ENCODE measurements at regions not wholly inside any gene's neighbourhood (a gene's known extent, or its start where the extent isn't known, plus 50 kb on each side); places are given as distances from the start of the nearest gene placed in this dataset.
"Not testable (repeated sequence)": the region's sequence is repeated elsewhere in the genome, so short reads cannot be mapped to it uniquely, and the experiment has no call there.

DNA sequence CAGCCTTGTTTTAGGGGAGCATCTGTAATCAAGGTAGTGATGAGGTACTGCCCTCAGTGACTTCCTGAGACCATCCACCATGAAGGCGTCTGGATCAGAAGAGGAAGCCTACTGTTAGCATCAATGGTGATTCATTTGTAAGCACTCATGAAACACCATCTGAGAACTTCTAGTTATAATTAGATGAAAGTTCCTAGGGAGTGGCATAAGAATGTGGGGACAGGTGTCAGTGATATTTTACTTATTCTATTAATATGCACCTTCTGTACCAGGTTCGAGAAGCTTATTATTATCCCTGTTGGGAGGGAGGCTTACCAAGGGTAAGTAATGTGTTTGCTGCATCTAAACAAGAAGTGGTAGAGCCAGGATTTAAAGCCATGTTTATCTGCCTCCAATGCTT lies 295.8 kb upstream of the TBL1XR1 start:
- no peak for DNase-seq (ENCODE audit: low read depth in 1 of 2, low spot score in 1 of 2)

DNA sequence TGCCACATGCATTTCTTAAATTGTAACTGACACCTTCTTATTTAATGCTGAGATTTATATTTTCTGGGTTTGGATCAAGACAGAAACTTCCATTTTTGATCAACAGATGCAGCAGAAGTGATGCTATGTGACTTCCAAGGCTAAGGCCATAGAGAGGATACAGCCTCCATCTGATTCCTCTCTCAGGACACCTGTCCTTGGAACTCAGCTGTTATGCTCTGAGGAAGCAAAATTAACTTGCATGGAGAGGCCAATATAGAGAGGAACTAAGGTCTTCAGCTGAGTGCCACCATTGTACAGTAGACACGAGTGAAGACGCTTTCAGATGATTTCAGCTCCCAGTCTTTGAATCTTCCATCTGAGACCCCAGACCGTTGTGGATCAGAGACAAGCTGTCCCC lies 296.9 kb upstream of the TBL1XR1 start:
- DNase-seq (ENCODE audit: low read depth in 1 of 2, low spot score in 1 of 2) = no peak

DNA sequence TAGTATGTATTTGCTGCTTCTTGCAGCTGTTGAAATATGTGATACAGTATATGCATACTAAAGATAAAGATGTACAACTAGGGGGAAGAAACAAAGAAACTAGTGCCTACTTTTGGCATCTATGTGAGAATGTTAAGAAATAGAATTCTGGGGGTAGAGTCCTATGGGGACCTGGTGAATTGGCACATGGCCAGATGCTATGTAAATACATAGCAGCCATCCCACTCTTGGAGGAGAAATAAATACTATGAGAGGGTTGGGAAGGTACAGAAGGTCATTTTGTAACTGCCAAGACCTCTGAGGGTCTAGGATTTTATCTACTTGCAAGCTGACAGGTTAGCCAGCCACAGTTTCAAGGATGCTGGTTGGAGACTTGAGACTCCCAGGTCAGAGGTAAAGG lies 298.3 kb upstream of the TBL1XR1 start:
- DNase-seq (ENCODE audit: low read depth in 1 of 2, low spot score in 1 of 2) = no peak

DNA sequence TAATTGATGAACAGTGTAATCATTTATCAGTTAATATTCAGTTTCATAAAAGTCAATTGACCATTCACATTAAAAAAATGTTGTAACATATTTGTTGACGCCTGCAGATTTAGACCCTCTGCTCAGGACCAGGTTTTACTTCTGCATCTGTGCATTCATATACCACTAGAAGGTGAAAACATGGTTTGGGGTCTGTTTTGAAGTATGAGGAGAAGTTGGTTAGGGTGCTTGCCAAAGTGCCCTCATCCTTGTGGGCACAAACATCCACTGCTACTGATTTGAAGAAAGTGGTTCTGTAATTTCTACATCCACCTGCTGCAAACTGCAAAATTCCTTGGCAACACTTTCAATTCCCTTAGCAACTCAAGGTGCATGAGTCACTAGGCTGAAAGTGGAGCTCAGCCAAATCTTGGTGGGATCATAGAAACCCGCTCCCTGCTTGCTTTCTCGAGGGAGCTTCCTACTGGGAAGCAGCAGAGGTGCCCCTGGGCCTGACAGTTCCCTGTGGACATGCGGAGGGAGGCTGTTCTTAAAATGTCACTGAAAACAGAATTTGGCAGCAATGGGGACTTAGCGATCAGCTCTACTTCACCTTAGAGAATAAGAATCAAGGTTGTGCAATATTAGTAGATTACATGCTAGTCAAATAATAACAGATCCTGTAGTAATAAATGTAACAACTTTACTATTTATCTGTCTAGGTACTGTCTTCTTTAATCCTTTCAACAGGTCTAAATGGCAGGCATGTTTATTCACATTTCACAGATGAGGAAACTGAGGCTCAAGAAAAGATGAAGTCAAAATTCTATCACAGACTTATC lies 301.0 kb upstream of the TBL1XR1 start:
- no peak for DNase-seq (ENCODE audit: low read depth in 1 of 2, low spot score in 1 of 2)

DNA sequence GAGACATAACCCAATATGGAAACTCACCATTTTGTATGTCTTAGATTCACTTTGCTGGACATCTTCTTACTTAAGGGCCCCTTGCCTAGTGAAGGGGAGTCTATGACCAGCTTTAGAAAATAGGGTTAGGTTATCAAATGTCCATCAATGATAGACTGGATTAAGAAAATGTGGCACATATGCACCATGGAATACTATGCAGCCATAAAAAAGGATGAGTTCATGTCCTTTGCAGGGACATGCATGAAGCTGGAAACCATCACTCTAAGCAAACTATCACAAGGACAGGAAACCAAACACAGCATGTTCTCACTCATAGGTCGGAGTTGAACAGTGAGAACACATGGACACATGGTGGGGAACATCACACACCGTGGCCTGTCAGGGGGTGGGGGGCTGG lies 301.8 kb upstream of the TBL1XR1 start:
- not testable (repeated sequence) for DNase-seq (ENCODE audit: low read depth in 1 of 2, low spot score in 1 of 2)

DNA sequence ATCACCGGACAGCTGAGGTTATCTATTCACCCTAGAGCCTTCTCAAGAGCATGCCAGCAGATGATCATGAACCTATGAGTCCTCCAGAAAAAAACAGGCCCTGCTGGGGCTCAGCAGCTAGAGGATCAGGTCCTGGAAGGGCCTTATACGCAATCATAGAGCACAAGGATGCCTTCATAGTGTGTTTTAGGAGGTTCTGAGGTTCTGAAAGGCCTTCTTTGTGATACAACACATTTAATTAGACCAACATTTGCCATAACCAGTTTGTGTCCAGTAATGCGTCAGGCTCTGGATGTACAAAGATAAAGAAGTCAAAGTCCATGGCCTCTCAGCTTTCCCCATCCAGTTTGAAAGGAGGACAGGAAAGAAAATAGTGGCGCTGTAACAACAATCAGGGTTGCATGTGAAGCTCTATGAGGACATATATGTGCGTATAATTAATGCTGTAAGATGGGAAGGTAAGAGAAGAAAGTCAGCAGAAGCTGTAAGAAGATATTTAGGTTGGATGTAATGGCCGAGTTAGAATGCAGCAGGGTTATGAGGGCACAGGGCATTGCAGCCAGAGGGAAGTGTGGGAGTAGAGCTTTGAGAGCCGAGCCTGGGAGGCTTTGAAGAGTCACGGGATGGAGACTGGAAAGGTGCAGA lies 302.6 kb upstream of the TBL1XR1 start:
- no peak for DNase-seq (ENCODE audit: low read depth in 1 of 2, low spot score in 1 of 2)

DNA sequence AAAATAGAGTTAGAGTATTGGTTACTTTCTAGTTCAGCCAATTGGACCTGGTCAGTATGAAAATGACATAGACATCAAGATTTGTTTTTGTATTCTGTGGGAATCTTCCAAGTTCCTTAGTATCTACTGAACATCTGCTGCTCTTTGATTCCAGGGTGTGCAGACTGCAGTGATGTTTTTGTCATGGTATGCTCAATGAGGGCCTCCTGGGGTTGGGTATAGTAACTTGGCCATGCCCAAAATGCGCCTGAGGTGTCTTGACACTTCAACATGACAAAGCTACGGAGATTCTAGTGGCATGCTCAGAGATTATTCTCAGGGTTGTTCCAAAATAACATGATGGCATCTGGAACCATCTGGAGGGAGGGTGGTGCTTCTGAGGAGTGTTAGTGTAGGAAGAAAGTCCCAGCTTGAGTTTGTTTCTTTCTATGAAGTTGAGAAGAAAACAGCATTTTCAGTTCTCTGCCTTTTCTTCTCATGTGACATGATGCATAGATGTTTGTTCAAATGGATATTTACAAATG lies 313.5 kb upstream of the TBL1XR1 start:
- DNase-seq (ENCODE audit: low read depth in 1 of 2, low spot score in 1 of 2) = no peak

DNA sequence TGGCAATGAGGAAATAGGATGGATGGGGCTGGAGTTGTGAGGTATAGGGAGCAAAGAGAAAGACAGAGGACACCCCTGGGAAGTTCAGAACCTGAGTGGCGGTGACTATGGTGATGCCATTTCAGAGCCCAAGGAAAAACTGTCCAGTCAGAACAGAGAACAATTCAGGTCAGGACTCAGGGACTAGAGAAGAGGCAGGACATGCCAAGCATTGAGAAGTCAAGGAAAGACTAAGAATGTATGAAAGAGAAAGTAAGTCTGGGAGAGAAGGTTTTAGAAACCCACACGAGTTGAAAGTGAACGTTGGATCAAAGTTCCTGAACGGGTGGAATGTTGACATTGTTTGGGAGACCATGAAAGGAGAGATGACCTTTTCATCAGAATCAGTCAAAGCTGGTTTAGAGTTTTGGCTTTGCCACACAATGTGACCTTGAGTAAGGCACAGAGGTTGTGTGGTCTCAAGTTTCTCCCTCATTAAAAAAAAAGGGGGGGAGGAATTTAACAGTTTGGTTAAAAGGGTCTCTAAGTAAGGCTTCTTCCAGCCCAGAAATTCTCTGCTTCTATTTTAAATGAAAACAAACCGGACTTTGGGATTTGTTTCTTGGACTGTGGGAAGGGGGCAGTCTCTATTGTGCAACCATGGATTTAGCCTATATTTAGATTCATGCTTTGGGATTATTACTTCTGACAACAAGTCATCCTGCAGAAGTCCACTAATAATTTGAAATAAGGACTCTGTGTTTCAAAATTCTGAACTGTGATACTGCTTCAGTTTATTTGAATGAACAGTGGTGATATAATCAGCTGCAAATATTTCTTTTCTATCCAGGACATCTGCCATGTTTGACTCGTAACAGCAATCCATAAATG lies 315.9 kb upstream of the TBL1XR1 start:
- DNase-seq (ENCODE audit: low read depth in 1 of 2, low spot score in 1 of 2) = no peak

DNA sequence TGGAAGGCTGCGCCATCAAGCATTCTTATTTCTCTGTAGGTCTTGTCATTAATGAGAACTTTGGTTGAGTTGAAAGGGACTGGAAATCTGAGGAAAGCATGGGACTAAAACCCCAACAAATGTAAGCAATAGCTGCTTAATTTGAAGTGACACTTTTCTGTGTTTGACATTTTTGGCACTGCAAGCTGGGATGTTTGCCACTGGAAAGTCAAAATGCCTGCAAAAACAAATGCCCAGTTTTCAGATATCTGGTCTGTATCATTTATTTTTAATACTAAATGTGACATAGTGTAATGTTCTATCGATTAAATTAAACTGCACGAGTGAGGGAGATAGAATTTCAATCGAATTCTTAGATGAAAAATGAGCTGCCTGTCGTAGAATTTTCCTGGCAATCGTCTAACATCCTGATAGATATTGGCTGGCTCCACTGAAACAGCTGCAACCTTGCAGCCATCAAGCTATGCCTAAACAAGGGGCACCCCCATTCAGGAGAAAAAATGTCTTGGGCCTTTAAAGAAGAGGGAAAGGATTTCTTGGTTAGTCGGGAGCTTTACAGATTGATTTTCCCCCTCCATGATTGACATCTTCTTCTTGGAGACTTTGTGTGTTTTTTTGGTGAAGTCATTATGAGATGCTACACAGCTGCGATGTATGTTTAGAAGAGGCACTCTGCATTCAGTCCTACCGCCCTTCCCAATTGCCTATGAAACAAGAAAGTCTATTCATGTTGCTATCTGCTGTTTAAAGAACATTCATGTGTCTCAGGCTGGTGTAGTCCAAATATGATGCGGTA lies 316.7 kb upstream of the TBL1XR1 start:
- no peak for DNase-seq (ENCODE audit: low read depth in 1 of 2, low spot score in 1 of 2)

DNA sequence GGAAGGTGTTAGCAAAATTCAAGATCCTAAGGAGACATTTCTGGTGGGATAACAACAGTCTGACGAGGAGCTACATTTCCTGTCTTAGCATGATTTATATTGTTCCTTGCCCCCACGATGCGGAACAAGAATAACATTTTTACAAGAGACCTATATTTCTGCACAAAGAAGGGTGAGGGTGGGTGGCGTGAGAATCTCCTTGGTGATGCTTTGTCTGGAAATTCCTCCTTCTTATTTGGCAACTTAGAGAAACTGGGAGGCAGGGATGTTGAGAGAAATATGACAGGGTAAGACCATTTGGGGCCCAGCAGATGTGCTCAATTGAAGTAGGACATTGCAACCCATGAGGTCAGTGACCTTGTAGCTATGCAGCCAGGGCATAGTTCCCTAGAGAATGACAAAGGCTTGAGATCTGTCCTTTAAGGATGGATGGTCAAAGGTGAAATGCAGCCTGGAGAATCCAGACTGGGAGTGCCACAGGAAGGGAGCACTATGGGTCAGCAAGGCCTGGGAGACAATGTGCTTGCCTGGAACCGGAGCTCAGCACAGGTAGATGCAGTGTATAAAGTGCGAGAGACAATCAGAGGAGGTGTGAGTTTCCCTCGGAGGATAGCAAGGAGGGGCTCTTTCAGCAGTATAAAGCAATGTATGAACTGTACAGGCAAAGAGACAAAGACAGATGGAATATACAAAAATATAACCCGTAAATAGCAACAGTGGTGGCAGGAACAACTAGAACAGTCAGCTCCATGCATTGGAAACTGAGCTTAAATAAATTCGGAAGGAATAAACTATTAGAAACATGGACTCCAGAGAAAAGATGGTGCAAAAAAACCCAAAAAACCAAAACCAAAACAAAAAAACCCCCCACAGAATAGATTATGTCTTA lies 317.6 kb upstream of the TBL1XR1 start:
- DNase-seq (ENCODE audit: low read depth in 1 of 2, low spot score in 1 of 2) = no peak

DNA sequence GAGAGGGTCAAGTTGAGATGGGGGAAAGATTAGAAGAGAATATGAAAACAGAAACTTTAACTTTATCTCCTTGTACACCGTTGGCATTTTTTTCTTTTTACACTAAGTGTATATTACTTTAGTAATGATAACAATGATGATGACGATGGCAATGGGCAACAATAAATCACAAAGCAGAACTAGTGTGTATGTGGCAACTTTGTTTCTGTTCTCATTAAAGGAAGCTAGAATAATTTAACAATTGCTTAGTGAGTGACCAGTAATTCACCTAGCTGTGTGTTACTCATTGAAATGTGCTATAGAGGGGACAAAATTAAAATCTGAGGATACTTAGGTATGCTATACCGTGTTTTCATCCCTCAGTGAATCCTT lies 318.5 kb upstream of the TBL1XR1 start:
- no peak for DNase-seq (ENCODE audit: low read depth in 1 of 2, low spot score in 1 of 2)

DNA sequence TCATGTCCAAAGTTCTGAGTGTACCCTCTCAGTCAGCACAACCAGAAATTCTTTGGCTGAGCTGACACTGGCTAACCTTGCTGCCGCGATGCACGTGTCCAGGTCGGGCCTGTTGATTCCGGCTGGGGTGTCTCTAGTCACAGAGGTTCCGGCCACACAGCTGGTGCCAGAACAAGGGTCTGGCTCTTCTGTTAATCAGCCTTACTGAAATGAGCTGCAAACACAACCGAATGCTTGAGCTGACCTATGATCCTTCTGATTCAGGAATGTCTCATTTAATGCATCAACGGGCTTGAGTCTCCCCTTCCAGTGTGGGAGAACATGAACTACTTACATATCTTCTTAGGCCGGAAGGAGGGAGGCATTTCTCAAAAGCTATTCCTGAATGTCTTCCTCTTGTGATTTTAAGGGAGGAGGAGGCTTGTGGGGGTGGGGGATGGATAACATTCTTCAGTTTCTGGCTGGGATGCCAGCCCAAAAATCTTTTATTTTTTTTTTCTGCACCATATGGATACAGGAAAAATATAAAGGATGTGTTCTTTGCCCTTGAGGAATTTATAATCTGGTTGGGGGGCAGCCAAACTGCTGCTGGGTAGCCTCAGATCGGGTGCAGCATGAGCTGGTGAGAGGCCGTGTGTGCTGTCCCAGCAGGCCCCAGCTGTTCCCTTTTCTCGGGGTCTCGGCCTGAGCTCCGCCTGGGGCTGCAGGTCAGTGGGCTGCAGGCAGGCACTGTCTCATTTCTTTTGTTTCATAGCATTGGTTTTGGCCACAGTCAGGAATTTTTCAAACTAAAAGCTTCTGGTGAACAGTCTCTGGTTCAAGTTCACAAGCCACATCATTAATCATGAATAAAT lies 319.1 kb upstream of the TBL1XR1 start:
- no peak for DNase-seq (ENCODE audit: low read depth in 1 of 2, low spot score in 1 of 2)

DNA sequence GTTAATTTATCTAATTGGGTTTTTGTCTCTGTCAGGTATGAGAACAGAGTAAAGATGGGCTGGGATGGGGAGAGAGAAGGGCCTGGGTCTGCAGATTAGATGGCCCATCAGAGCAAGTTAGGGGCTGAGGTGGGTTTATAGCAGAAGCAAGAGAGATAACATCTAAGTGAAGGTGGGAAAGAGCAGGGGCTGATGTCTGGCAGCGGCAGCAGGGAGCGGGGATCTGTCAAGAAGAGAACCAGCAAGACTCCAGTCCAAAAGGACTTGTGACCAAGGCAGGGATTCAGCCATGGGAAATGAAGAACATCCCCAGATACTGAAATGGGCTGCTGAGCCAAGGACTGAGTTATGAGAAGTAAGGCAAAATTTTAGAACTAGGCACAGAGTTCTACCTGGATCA lies 320.6 kb upstream of the TBL1XR1 start:
- no peak for DNase-seq (ENCODE audit: low read depth in 1 of 2, low spot score in 1 of 2)

DNA sequence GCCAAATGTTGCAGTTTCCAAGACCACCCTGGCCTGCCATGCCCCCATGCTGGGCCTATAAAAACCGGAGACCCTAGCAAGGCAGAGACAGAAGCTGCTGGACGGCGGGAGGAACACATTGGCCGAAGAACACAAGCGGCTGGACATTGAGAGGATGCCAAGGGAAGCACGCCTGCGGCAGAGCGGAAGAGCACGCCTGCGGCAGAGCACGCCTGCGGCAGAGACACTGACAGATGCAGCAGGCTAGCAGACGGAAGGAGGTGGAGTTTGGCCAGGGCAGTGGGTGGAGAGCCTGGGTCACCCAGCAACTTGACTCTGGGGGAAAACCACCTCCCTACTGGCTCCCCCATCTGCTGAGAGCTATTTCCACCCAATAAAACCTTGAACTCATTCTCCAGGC lies 322.3 kb upstream of the TBL1XR1 start:
- no peak for DNase-seq (ENCODE audit: low read depth in 1 of 2, low spot score in 1 of 2)

DNA sequence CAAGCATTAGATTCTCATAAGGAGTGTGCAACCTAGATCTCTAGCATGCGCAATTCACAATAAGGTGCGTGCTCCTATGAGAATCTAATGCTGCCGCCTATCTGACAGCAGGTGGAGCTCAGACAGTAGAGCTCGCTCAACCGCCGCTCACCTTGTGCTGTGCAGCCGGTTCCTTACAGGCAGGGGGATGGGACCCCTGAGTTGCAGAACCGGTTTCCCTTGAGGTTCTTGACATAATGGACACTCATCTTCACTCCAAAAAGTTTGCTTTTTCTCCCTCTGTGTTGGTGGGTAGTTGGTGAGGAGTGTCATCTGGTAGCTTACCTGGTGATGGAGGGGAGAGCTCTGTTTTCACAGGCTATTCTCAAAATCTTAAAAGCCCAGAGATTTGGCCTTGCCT lies 324.0 kb upstream of the TBL1XR1 start:
- no peak for DNase-seq (ENCODE audit: low read depth in 1 of 2, low spot score in 1 of 2)

DNA sequence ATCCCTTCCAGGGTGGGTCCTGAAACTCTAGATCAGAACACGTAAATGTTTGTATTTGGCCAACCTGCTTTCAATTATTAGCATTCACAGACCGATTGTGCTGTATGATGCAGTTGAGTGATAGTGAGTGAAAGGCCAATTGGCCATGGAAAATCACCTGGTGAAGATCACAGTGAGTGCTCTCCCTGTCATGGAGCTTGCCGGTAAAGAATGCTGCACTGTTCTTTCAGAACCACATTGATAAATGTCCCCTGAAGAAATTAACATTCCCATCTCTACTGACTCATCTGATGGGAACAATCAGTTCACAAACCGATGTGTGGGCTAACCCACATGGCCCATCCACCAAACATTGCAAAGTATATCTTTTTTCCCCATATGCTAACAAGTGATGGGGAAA lies 324.8 kb upstream of the TBL1XR1 start:
- no peak for DNase-seq (ENCODE audit: low read depth in 1 of 2, low spot score in 1 of 2)

DNA sequence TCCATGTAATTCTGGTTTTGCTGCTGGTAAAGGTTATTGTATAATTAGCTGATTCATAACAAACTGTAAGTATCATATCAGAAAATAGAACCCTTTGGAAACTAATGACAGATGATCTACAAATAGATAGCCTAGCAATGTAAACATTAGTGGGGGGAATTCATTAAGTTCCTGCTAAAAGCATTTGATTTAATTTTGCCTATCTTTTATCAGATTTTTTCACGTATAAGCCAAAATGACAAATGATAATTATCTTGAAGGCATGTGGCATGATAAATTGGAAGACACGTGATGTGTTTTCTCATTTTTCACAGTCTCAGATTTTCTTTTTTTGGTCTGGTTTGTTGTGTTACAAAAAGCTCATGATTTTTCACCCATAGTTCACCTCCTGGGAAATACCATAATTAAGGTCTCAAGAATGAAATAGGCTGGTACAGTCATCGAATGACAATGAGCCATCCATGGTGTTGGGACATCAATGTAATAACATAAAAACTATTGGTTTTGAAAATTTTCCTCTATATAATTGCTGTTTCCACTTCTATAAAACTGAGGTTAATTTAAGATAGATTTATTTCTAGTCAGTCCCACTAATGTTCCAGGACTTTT lies 325.9 kb upstream of the TBL1XR1 start:
- DNase-seq (ENCODE audit: low read depth in 1 of 2, low spot score in 1 of 2) = no peak

DNA sequence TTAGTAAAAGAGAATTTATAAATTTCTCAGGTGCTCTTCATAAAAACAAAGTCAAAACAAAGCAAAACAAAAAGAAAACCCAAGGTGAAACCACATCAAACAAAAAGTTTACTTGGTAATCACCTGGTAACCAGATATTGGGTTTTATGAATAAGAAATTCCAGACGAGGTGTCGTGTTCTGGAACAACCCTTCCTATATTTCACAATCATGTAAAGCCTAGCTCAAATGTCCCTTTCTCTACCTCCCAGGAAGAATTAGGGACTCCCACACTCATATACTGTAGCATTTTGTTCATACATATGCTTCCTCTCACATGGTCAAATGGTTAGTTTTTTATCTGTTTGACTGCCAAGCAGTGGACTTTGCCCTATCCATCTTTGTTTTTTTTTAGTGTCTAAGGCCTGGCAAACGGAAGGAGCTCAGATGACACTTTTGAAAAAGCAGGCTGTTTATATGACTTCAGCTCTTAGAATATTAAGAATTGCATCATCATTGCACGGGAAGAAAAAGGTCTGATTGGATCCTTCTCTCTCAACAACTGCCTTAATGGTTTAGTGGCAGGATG lies 326.7 kb upstream of the TBL1XR1 start:
- DNase-seq (ENCODE audit: low read depth in 1 of 2, low spot score in 1 of 2) = no peak
